CD14-positive monocyte (primary cell): ENCODE measurements at regions not wholly inside any gene's neighbourhood (a gene's known extent, or its start where the extent isn't known, plus 50 kb on each side); places are given as distances from the start of the nearest gene placed in this dataset.

Experiments
- DNase-seq, 3 donors: peaks; one replicate each; pipeline ENCODE4 v3.0.0-alpha.2; 2011 to 2022
- H2AFZ ChIP-seq: 2 replicates; pipeline ENCODE4 v1.6.0; 2012; ENCODE audit warnings: mild to moderate bottlenecking, low read depth, low read length, inconsistent platforms; ENCODE audit not compliant: insufficient read depth, poor library complexity, severe bottlenecking
- H3K27ac ChIP-seq, 2 donors: 1 replicate in 1 of 2; 2 replicates in 1 of 2; pipeline ENCODE4 v1.5.1; 2012 to 2013; ENCODE audit warnings: low read length in 2 of 2, control low read depth in 1 of 2, inconsistent platforms in 1 of 2, low read depth in 1 of 2, mild to moderate bottlenecking in 1 of 2
- H3K27me3 ChIP-seq, 2 donors: one replicate each; pipeline versions ENCODE4 v1.6.0 to v1.6.1; 2011 to 2013; ENCODE audit warnings: low read length in 2 of 2; ENCODE audit not compliant: control insufficient read depth in 2 of 2, insufficient read depth in 2 of 2
- H3K36me3 ChIP-seq, 2 donors: replicated peaks in 1 of 2; 1 replicate in 1 of 2; 2 replicates in 1 of 2; pipeline versions ENCODE4 v1.5.1 to v1.6.1; 2012 to 2013; ENCODE audit warnings: low read length in 2 of 2, control low read depth in 1 of 2, inconsistent platforms in 1 of 2, mild to moderate bottlenecking in 1 of 2; ENCODE audit not compliant: insufficient read depth in 2 of 2, control insufficient read depth in 1 of 2
- H3K4me1 ChIP-seq, 2 donors: 1 replicate in 1 of 2; 2 replicates in 1 of 2; pipeline versions ENCODE4 v1.5.1 to v1.6.1; 2012 to 2013; ENCODE audit warnings: low read length in 2 of 2, control low read depth in 1 of 2, inconsistent platforms in 1 of 2, mild to moderate bottlenecking in 1 of 2, moderate library complexity in 1 of 2; ENCODE audit not compliant: insufficient read depth in 2 of 2, control insufficient read depth in 1 of 2
- H3K4me2 ChIP-seq: replicated peaks from 2 replicates; pipeline ENCODE3; 2012; ENCODE audit warnings: low read length, moderate library complexity, mild to moderate bottlenecking; ENCODE audit not compliant: poor library complexity, severe bottlenecking; ENCODE audit errors: extremely low read depth
- H3K4me3 ChIP-seq, 3 experiments: fragments of 200-600 bp in 1 of 3; sonication (generic) in 1 of 3; replicated peaks in 1 of 3; 1 replicate in 2 of 3; 2 replicates in 1 of 3; pipeline ENCODE4 v1.5.1; 2011 to 2013; ENCODE audit warnings: low read length in 3 of 3, mild to moderate bottlenecking in 3 of 3, control low read depth in 2 of 3, low read depth in 2 of 3, inconsistent platforms in 1 of 3, moderate library complexity in 1 of 3
- H3K79me2 ChIP-seq: 2 replicates; pipeline ENCODE4 v1.6.0; 2012; ENCODE audit warnings: mild to moderate bottlenecking, control low read depth, inconsistent platforms, low read length, moderate library complexity; ENCODE audit not compliant: insufficient read depth
- H3K9ac ChIP-seq: 2 replicates; pipeline ENCODE4 v1.6.0; 2017; ENCODE audit warnings: low read length, mild to moderate bottlenecking; ENCODE audit not compliant: insufficient read depth, poor library complexity, severe bottlenecking
- H3K9me3 ChIP-seq, 2 donors: replicated peaks in 1 of 2; 1 replicate in 1 of 2; 2 replicates in 1 of 2; pipeline versions ENCODE4 v1.5.1 to v1.6.1; 2012 to 2013; ENCODE audit warnings: low read length in 2 of 2, control low read depth in 1 of 2; ENCODE audit not compliant: control insufficient read depth in 1 of 2, insufficient read depth in 1 of 2
- H4K20me1 ChIP-seq: 2 replicates; pipeline ENCODE4 v1.6.0; 2012; ENCODE audit warnings: mild to moderate bottlenecking, low read length, control low read depth, moderate library complexity; ENCODE audit not compliant: insufficient read depth
- H3K27ac Mint-ChIP-seq, 7 donors: one replicate each; pipeline ENCODE4 v1.8.0; 2020; ENCODE audit warnings: mild to moderate bottlenecking in 7 of 7, mixed read lengths in 7 of 7, moderate library complexity in 6 of 7, inconsistent platforms in 2 of 7
- H3K27me3 Mint-ChIP-seq, 3 donors: one replicate each; pipeline ENCODE4 v1.8.0; 2021 to 2022; ENCODE audit warnings: low read depth in 3 of 3, mild to moderate bottlenecking in 3 of 3, mixed read lengths in 3 of 3, moderate library complexity in 3 of 3, inconsistent platforms in 1 of 3
- H3K36me3 Mint-ChIP-seq, 2 donors: one replicate each; pipeline ENCODE4 v1.8.0; 2020; ENCODE audit warnings: mixed read lengths in 2 of 2, inconsistent platforms in 1 of 2, mild to moderate bottlenecking in 1 of 2
- H3K4me1 Mint-ChIP-seq: one replicate; pipeline ENCODE4 v1.8.0; 2020; ENCODE audit warnings: mild to moderate bottlenecking, mixed read lengths
- H3K4me3 Mint-ChIP-seq, 2 donors: one replicate each; pipeline ENCODE4 v1.8.0; 2020; ENCODE audit warnings: mild to moderate bottlenecking in 2 of 2, mixed read lengths in 2 of 2, moderate library complexity in 1 of 2
- H3K9me3 Mint-ChIP-seq, 7 donors: one replicate each; pipeline ENCODE4 v1.8.0; 2020 to 2022; ENCODE audit warnings: mixed read lengths in 7 of 7, mild to moderate bottlenecking in 6 of 7, moderate library complexity in 6 of 7, inconsistent platforms in 2 of 7
- WGBS: methylation state at CpG from one replicate; pipeline ENCODE4 v1.1.5; 2013; ENCODE audit warnings: missing lambda C conversion rate; ENCODE audit not compliant: insufficient coverage; 5-methylcytosine and 5-hydroxymethylcytosine counted together
- intact Hi-C, 2 donors: fragments of 100-400 bp; cut with micrococcal nuclease; formaldehyde crosslinking; loops; one replicate each; pipeline versions ENCODE4 v1.15.0 to v1.15.1; 2023
- TF ChIP-seq, protein P1 (sequence below): fragments of 200-600 bp; IDR thresholded peaks from one replicate; pipeline ENCODE4 v1.8.0; 2022; ENCODE audit warnings: antibody characterized with exemption, mild to moderate bottlenecking

GRCh38 chr15:95168152-95168551, 936.8 kb downstream of the MCTP2 start:
- intact Hi-C loops: no loop called here
- Histone ChIP-seq H3K36me3 (no peaks in the 10 kb centered on the region), H3K4me2 (no peak overlapping the region), H3K79me2 (no peaks in the 10 kb centered on the region), H3K27ac (no peak overlapping the region), H4K20me1 (no peaks in the 10 kb centered on the region), H3K27me3 (no peaks in the 10 kb centered on the region), H3K9me3 (no peaks in the 10 kb centered on the region), H2AFZ (no peak overlapping the region), H3K4me1 (no peaks in the 10 kb centered on the region), H3K4me3 (no peak overlapping the region), H3K9ac (no peak overlapping the region)
- TF ChIP-seq, protein P1, sequence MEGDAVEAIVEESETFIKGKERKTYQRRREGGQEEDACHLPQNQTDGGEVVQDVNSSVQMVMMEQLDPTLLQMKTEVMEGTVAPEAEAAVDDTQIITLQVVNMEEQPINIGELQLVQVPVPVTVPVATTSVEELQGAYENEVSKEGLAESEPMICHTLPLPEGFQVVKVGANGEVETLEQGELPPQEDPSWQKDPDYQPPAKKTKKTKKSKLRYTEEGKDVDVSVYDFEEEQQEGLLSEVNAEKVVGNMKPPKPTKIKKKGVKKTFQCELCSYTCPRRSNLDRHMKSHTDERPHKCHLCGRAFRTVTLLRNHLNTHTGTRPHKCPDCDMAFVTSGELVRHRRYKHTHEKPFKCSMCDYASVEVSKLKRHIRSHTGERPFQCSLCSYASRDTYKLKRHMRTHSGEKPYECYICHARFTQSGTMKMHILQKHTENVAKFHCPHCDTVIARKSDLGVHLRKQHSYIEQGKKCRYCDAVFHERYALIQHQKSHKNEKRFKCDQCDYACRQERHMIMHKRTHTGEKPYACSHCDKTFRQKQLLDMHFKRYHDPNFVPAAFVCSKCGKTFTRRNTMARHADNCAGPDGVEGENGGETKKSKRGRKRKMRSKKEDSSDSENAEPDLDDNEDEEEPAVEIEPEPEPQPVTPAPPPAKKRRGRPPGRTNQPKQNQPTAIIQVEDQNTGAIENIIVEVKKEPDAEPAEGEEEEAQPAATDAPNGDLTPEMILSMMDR: no peak
- no peak for DNase-seq
- Mint-ChIP-seq H3K4me1 (no peaks in the 10 kb centered on the region), H3K27ac (no peak overlapping the region), H3K27me3 (peaks cover 0 to 4% (median under 1%) of the 10 kb centered on the region in 3 donors), H3K36me3 (no peaks in the 10 kb centered on the region), H3K4me3 (no peak overlapping the region), H3K9me3 (peaks cover 0 to 8% (median 0%) of the 10 kb centered on the region in 7 donors)
- no CpG with 5 or more reads among the region's 1 CpG for WGBS

GRCh38 chr15:95168951-95169431, 937.6 kb downstream of the MCTP2 start:
- Histone ChIP-seq H3K4me2 (no peak overlapping the region), H3K9ac (no peak overlapping the region), H3K9me3 (no peaks in the 10 kb centered on the region), H2AFZ (no peak overlapping the region), H3K36me3 (no peaks in the 10 kb centered on the region), H3K79me2 (no peaks in the 10 kb centered on the region), H3K27ac (no peak overlapping the region), H4K20me1 (no peaks in the 10 kb centered on the region), H3K27me3 (no peaks in the 10 kb centered on the region), H3K4me3 (no peak overlapping the region), H3K4me1 (no peaks in the 10 kb centered on the region)
- H3K27me3 Mint-ChIP-seq: peaks cover 0 to 4% (median 0%) of the 10 kb centered on the region in 3 donors
- no peak overlapping the region for H3K4me3 Mint-ChIP-seq
- intact Hi-C loops: no loop called here
- peaks cover 0 to 8% (median 0%) of the 10 kb centered on the region in 7 donors for H3K9me3 Mint-ChIP-seq
- no CpG with 5 or more reads among the region's 5 CpGs for whole genome bisulfite sequencing
- H3K4me1 Mint-ChIP-seq: no peaks in the 10 kb centered on the region
- H3K36me3 Mint-ChIP-seq: no peaks in the 10 kb centered on the region
- no peak overlapping the region for H3K27ac Mint-ChIP-seq
- TF ChIP-seq, protein P1: no peak
- no peak for DNase-seq
